Stimulated activated CD4-positive, alpha-beta T cell treated with anti-CD3 and anti-CD28 coated beads, Interleukin-2, amount 100 ng/mL, for 24 hours (primary cell): ENCODE measurements at regions not wholly inside any gene's neighbourhood (a gene's known extent, or its start where the extent isn't known, plus 50 kb on each side); places are given as distances from the start of the nearest gene placed in this dataset.

Experiments used
- DNase-seq, 2 donors: peaks; one replicate each; pipeline ENCODE4 v3.0.0-alpha.2; 2020

GRCh38 chr11:112723676-112724495, 237.3 kb upstream of the NCAM1 start:
- DNase-seq = no peak

- DNase-seq = no peak
Observed at GRCh38 chr11:112724496-112724790, 236.8 kb upstream of the NCAM1 start.

- no peak for DNase-seq
Observed at GRCh38 chr11:112725636-112726035, 235.6 kb upstream of the NCAM1 start.

GRCh38 chr11:112727341-112727841, 233.8 kb upstream of the NCAM1 start:
- no peak for DNase-seq

- DNase-seq = no peak
Observed at GRCh38 chr11:112728288-112728687, 232.9 kb upstream of the NCAM1 start.

- no peak for DNase-seq
Observed at GRCh38 chr11:112728716-112729115, 232.5 kb upstream of the NCAM1 start.

- no peak for DNase-seq
Observed at GRCh38 chr11:112730591-112730990, 230.6 kb upstream of the NCAM1 start.

GRCh38 chr11:112731538-112731937, 229.7 kb upstream of the NCAM1 start:
- DNase-seq = no peak

- DNase-seq = no peak
Observed at GRCh38 chr11:112732031-112732430, 229.2 kb upstream of the NCAM1 start.

- no peak for DNase-seq
Observed at GRCh38 chr11:112734207-112734606, 227.0 kb upstream of the NCAM1 start.

- no peak for DNase-seq
Observed at GRCh38 chr11:112735470-112735869, 225.8 kb upstream of the NCAM1 start.

GRCh38 chr11:112744041-112744440, 217.2 kb upstream of the NCAM1 start:
- no peak for DNase-seq

- DNase-seq = no peak
Observed at GRCh38 chr11:112745973-112746372, 215.2 kb upstream of the NCAM1 start.

GRCh38 chr11:112748252-112748651, 213.0 kb upstream of the NCAM1 start:
- no peak for DNase-seq

- DNase-seq = no peak
Observed at GRCh38 chr11:112748713-112749543, 212.3 kb upstream of the NCAM1 start.

- no peak for DNase-seq
Observed at GRCh38 chr11:112751329-112751728, 209.9 kb upstream of the NCAM1 start.

- no peak for DNase-seq
Observed at GRCh38 chr11:112751772-112752171, 209.4 kb upstream of the NCAM1 start.

- DNase-seq = no peak
Observed at GRCh38 chr11:112752563-112752962, 208.7 kb upstream of the NCAM1 start.

- DNase-seq = no peak
Observed at GRCh38 chr11:112753706-112754105, 207.5 kb upstream of the NCAM1 start.

- DNase-seq = no peak
Observed at GRCh38 chr11:112759418-112759817, 201.8 kb upstream of the NCAM1 start.

GRCh38 chr11:112760396-112761059, 200.7 kb upstream of the NCAM1 start:
- no peak for DNase-seq

- DNase-seq = no peak
Observed at GRCh38 chr11:112761911-112762706, 199.1 kb upstream of the NCAM1 start.

- no peak for DNase-seq
Observed at GRCh38 chr11:112762707-112763090, 198.5 kb upstream of the NCAM1 start.
